Pancreas (tissue), 10 donors: ENCODE measurements at regions not wholly inside any gene's neighbourhood (a gene's known extent, or its start where the extent isn't known, plus 50 kb on each side); places are given as distances from the start of the nearest gene placed in this dataset.

Experiments
- ATAC-seq, 4 donors: fragments of 200-7000 bp; cut with Tn5 transposase; one replicate each; pipeline versions ENCODE4 v1.8.0 to v1.9.1; 2020; ENCODE audit warnings: mild to moderate bottlenecking in 4 of 4, moderate library complexity in 4 of 4
- DNase-seq, 6 donors: peaks; one replicate each; pipeline ENCODE4 v3.0.0-alpha.2; 2020
- FAIRE-seq: peaks from 2 replicates; lab custom pipeline; 2012; peaks lifted over from hg19 to GRCh38; lab: Jason Lieb, UNC
- H3K27ac ChIP-seq, 4 donors: fragments of 200-600 bp; sonication (generic); 1 replicate in 3 of 4; 2 replicates in 1 of 4; pipeline versions ENCODE4 v1.5.0 to v1.8.0; 2020
- H3K27me3 ChIP-seq, 4 donors: fragments of 200-600 bp; one replicate each; pipeline ENCODE4 v1.8.0; 2021
- H3K36me3 ChIP-seq, 3 donors: fragments of 200-600 bp; sonication (generic) in 1 of 3; one replicate each; pipeline versions ENCODE4 v1.5.0 to v1.8.0; 2020 to 2021
- H3K4me1 ChIP-seq, 3 donors: fragments of 200-600 bp; one replicate each; pipeline ENCODE4 v1.8.0; 2021
- H3K4me3 ChIP-seq, 4 donors: fragments of 200-600 bp; sonication (generic) in 2 of 4; one replicate each; pipeline versions ENCODE4 v1.5.0 to v1.8.0; 2020 to 2021
- H3K9me3 ChIP-seq, 4 donors: fragments of 200-600 bp; one replicate each; pipeline ENCODE4 v1.8.0; 2021
- CTCF ChIP-seq, 4 donors: fragments of 200-600 bp; sonication (generic) in 3 of 4; IDR thresholded peaks; one replicate each; pipeline versions ENCODE4 v1.5.0 to v1.8.0; 2021; ENCODE audit warnings: antibody characterized with exemption in 4 of 4
- WGBS, 2 donors: extraction: QIAGEN DNeasy Blood & Tissue Kit; methylation state at CpG; one replicate each; pipeline ENCODE4 v1.1.7; 2013; 5-methylcytosine and 5-hydroxymethylcytosine counted together
- intact Hi-C, 3 donors: fragments of 100-400 bp; cut with DNase I; formaldehyde crosslinking; loops; one replicate each; pipeline versions ENCODE4 v1.11.1 to v1.14.2; 2022
- donor health status: healthy with polysubstance abuse.
- donor health status: DM: no; HTN: no; CAD: no; lungs with moderate emphysema.
- donor health status: DM: no; HTN: no; CAD: no.
- donor health status: control.
- donor health status: control.
- donor health status: Bipolar disorder and iron deficiency.
- donor health status: DM: yes; HTN: yes; CAD: no.
- donor health status: DM: no; HTN: no; CAD: no.
- donor health status: DM: no; HTN: no; CAD: no.
- donor health status: DM: yes; HTN: yes; CAD: no.

- intact Hi-C loops, result no loop called here
- TF ChIP-seq CTCF (IDR thresholded peaks at IDR 0.05), result no peak
- WGBS, 2 donors, result 51 to 71% methylated on average over 2 of the region's 2 CpGs
- FAIRE-seq (no peak), ATAC-seq (no peak), DNase-seq (no peak)
- Histone ChIP-seq H3K27ac (no peak overlapping the region), H3K4me3 (no peak overlapping the region), H3K4me1 (no peaks in the 10 kb centered on the region), H3K36me3 (no peaks in the 10 kb centered on the region), H3K9me3 (no peaks in the 10 kb centered on the region), H3K27me3 (no peaks in the 10 kb centered on the region)
Observed at GRCh38 chr4:149870008-149870407, 54.4 kb upstream of the IQCM start.

GRCh38 chr4:149881744-149882143 is 66.1 kb upstream of the IQCM start:
- 52 to 60% methylated on average over 1 of the region's 1 CpG for WGBS, 2 donors

GRCh38 chr4:149882251-149882650 is 66.6 kb upstream of the IQCM start:
- ATAC-seq (no peak), DNase-seq (no peak), FAIRE-seq (no peak)
- Histone ChIP-seq H3K36me3 (no peaks in the 10 kb centered on the region), H3K27ac (no peak overlapping the region), H3K4me3 (no peak overlapping the region), H3K4me1 (no peaks in the 10 kb centered on the region), H3K9me3 (no peaks in the 10 kb centered on the region), H3K27me3 (no peaks in the 10 kb centered on the region)
- WGBS, 2 donors, result 68 to 84% methylated on average over 1 of the region's 1 CpG
- TF ChIP-seq CTCF (IDR thresholded peaks at IDR 0.05), result no peak
- intact Hi-C loops, result no loop called here

More at GRCh38 chr4:149881744-149882143, 66.1 kb upstream of the IQCM start:
- H3K4me1 ChIP-seq, result no peaks in the 10 kb centered on the region
- H3K4me3 ChIP-seq, result no peak overlapping the region
- TF ChIP-seq CTCF (IDR thresholded peaks at IDR 0.05), result no peak
- H3K36me3 ChIP-seq, result no peaks in the 10 kb centered on the region
- DNase-seq (no peak), FAIRE-seq (no peak), ATAC-seq (no peak)
- intact Hi-C loops, result no loop called here
- H3K27me3 ChIP-seq, result no peaks in the 10 kb centered on the region
- H3K27ac ChIP-seq, result no peak overlapping the region
- no peaks in the 10 kb centered on the region for H3K9me3 ChIP-seq

- DNase-seq (no peak), FAIRE-seq (no peak), ATAC-seq (no peak)
- intact Hi-C loops, result no loop called here
- TF ChIP-seq CTCF (IDR thresholded peaks at IDR 0.05), result no peak
- no peaks in the 10 kb centered on the region for H3K9me3 ChIP-seq
- 42 to 52% methylated on average over 6 of the region's 6 CpGs for WGBS, 2 donors
- no peak overlapping the region for H3K27ac ChIP-seq
- no peaks in the 10 kb centered on the region for H3K36me3 ChIP-seq
- no peak overlapping the region for H3K4me3 ChIP-seq
- no peaks in the 10 kb centered on the region for H3K4me1 ChIP-seq
- no peaks in the 10 kb centered on the region for H3K27me3 ChIP-seq
Observed at GRCh38 chr4:149884046-149884445, 68.4 kb upstream of the IQCM start.

GRCh38 chr4:149884529-149885181 is 69.0 kb upstream of the IQCM start:
- no peak for TF ChIP-seq CTCF (IDR thresholded peaks at IDR 0.05)
- DNase-seq (no peak), ATAC-seq (no peak), FAIRE-seq (no peak)
- WGBS, 2 donors, result 36 to 40% methylated on average over 3 of the region's 3 CpGs
- no peaks in the 10 kb centered on the region for H3K4me1 ChIP-seq
- no peak overlapping the region for H3K27ac ChIP-seq
- no peaks in the 10 kb centered on the region for H3K9me3 ChIP-seq
- intact Hi-C loops, result no loop called here
- no peak overlapping the region for H3K4me3 ChIP-seq
- no peaks in the 10 kb centered on the region for H3K27me3 ChIP-seq
- H3K36me3 ChIP-seq, result no peaks in the 10 kb centered on the region
